SH-SY5Y (cell line): ENCODE measurements at regions not wholly inside any gene's neighbourhood (a gene's known extent, or its start where the extent isn't known, plus 50 kb on each side); places are given as distances from the start of the nearest gene placed in this dataset.

Experiments used
- GATA2 ChIP-seq: IDR thresholded peaks from 2 replicates; pipeline ENCODE4 v1.6.1; 2011; ENCODE audit warnings: mild to moderate bottlenecking, low read depth, low read length
- GATA3 ChIP-seq: IDR thresholded peaks from 2 replicates; pipeline ENCODE4 v1.6.1; 2011; ENCODE audit warnings: low read depth, mild to moderate bottlenecking, low read length, moderate library complexity

DNA sequence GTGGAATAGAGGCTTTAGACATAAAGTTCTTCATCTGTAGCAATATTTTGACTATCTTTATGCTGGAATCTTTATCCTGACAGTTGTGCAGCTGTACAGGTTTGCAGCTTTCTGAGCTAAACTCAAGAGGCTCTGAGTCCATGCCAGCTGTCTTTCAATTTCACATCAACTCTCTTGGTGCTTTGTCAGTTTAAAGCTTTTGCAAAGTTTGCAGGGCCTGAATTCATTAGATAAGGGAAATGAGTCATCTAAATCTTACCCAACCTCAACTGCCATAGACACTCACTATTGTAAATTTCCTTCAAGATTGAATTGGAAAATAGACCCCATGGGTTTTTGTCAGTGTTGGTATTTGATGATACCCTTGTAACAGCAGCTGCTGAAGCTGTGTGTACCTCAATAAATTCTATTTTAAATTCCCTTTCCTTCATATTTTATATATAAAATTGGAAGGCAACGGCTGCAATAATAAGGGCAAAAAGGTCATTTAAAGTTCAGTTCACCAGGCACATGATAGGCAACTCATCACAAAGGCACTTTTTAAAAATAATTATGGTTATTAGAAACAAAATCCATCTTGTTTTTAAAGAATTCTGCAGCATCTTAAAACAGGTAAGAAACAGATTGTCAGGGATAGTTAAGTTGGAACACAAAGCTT is 169.9 kb upstream of the SLC39A10 start:
- no peak for TF ChIP-seq GATA2
- no peak for TF ChIP-seq GATA3
